GM12891 (cell line): ENCODE measurements at regions not wholly inside any gene's neighbourhood (a gene's known extent, or its start where the extent isn't known, plus 50 kb on each side); places are given as distances from the start of the nearest gene placed in this dataset.

Experiments used
- POLR2A ChIP-seq: IDR thresholded peaks from 2 replicates; pipeline ENCODE4 v1.6.1; 2011; ENCODE audit warnings: low read depth, low read length, control low read depth
- POLR2AphosphoS5 ChIP-seq: IDR thresholded peaks from 2 replicates; pipeline ENCODE4 v1.6.1; 2011; ENCODE audit warnings: low read depth, low read length, control low read depth
- SPI1 ChIP-seq: IDR thresholded peaks from 2 replicates; pipeline ENCODE4 v1.6.1; 2011; ENCODE audit warnings: low read depth, low read length, control low read depth
- TAF1 ChIP-seq: IDR thresholded peaks from 2 replicates; pipeline ENCODE4 v1.6.1; 2011; ENCODE audit warnings: low read depth, low read length, control low read depth

GRCh38 chr12:44457465-44457864 is 418.6 kb downstream of the NELL2 start:
- no peak for TF ChIP-seq POLR2A
- no peak for TF ChIP-seq POLR2AphosphoS5
- TF ChIP-seq TAF1, result no peak
- no peak for TF ChIP-seq SPI1
